ENCODE measurements at regions not wholly inside any gene's neighbourhood (a gene's known extent, or its start where the extent isn't known, plus 50 kb on each side); places are given as distances from the start of the nearest gene placed in this dataset.

GRCh38 chr17:417691-418420, 65.2 kb upstream of the RPH3AL start:
- TF ChIP-seq POLR2AphosphoS5 (IDR thresholded peaks at IDR 0.05; ENCODE audit: low read depth): no peak
- TF ChIP-seq, protein P1, sequence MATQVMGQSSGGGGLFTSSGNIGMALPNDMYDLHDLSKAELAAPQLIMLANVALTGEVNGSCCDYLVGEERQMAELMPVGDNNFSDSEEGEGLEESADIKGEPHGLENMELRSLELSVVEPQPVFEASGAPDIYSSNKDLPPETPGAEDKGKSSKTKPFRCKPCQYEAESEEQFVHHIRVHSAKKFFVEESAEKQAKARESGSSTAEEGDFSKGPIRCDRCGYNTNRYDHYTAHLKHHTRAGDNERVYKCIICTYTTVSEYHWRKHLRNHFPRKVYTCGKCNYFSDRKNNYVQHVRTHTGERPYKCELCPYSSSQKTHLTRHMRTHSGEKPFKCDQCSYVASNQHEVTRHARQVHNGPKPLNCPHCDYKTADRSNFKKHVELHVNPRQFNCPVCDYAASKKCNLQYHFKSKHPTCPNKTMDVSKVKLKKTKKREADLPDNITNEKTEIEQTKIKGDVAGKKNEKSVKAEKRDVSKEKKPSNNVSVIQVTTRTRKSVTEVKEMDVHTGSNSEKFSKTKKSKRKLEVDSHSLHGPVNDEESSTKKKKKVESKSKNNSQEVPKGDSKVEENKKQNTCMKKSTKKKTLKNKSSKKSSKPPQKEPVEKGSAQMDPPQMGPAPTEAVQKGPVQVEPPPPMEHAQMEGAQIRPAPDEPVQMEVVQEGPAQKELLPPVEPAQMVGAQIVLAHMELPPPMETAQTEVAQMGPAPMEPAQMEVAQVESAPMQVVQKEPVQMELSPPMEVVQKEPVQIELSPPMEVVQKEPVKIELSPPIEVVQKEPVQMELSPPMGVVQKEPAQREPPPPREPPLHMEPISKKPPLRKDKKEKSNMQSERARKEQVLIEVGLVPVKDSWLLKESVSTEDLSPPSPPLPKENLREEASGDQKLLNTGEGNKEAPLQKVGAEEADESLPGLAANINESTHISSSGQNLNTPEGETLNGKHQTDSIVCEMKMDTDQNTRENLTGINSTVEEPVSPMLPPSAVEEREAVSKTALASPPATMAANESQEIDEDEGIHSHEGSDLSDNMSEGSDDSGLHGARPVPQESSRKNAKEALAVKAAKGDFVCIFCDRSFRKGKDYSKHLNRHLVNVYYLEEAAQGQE (IDR thresholded peaks at IDR 0.05; ENCODE audit: insufficient replicate concordance, low read depth): no peak
